Body of pancreas (tissue), 4 donors: ENCODE measurements at regions not wholly inside any gene's neighbourhood (a gene's known extent, or its start where the extent isn't known, plus 50 kb on each side); places are given as distances from the start of the nearest gene placed in this dataset.

Experiments used
- ATAC-seq: fragments of 150-250 bp; one replicate; pipeline ENCODE4 v1.9.1; 2016
- DNase-seq, 4 donors: peaks; one replicate each; pipeline ENCODE4 v3.0.0-alpha.2; 2019
- H3K27ac ChIP-seq, 4 donors: fragments of 200-600 bp; sonication (generic); 1 replicate in 3 of 4; 2 replicates in 1 of 4; pipeline versions ENCODE4 v1.5.1 to v1.6.1; 2016 to 2019; ENCODE audit warnings: mild to moderate bottlenecking in 1 of 4, mixed read lengths in 1 of 4, moderate library complexity in 1 of 4
- H3K27me3 ChIP-seq, 2 donors: fragments of 200-600 bp; sonication (generic); one replicate each; pipeline ENCODE4 v1.6.0; 2016; ENCODE audit warnings: mild to moderate bottlenecking in 1 of 2
- H3K36me3 ChIP-seq, 2 donors: fragments of 200-600 bp; sonication (generic); replicated peaks in 1 of 2; 2 replicates each; pipeline ENCODE4 v1.5.1; 2016; ENCODE audit warnings: low read depth in 2 of 2; ENCODE audit not compliant: insufficient read depth in 1 of 2
- H3K4me1 ChIP-seq: fragments of 200-600 bp; sonication (generic); one replicate; pipeline ENCODE4 v1.6.0; 2016
- H3K4me3 ChIP-seq, 2 donors: fragments of 200-600 bp; sonication (generic); 1 replicate in 1 of 2; 2 replicates in 1 of 2; pipeline ENCODE4 v1.5.1; 2016 to 2019
- H3K9me3 ChIP-seq, 3 donors: fragments of 200-600 bp; sonication (generic); 1 replicate in 2 of 3; 2 replicates in 1 of 3; pipeline ENCODE4 v1.5.1; 2016
- CTCF ChIP-seq, 7 experiments: fragments of 450-650 bp in 4 of 7; fragments of 200-600 bp in 3 of 7; sonication (generic) in 3 of 7; IDR thresholded peaks; one replicate each; pipeline ENCODE4 v1.5.1; 2016 to 2019; ENCODE audit warnings: antibody characterized with exemption in 7 of 7
- POLR2A ChIP-seq, 3 donors: fragments of 450-650 bp; IDR thresholded peaks; one replicate each; pipeline ENCODE4 v1.6.1; 2016; ENCODE audit warnings: antibody characterized with exemption in 3 of 3, mild to moderate bottlenecking in 2 of 3
- WGBS, 2 donors: methylation state at CpG; one replicate each; pipeline ENCODE4 v1.1.5; 2017; 5-methylcytosine and 5-hydroxymethylcytosine counted together
- intact Hi-C: fragments of 100-400 bp; cut with DNase I; formaldehyde crosslinking; loops from one replicate; pipeline ENCODE4 v1.15.1; 2023

GRCh38 chr7:96638669-96639068, 71.0 kb downstream of the SEM1 start:
- intact Hi-C loops: no loop called here
- H3K36me3 ChIP-seq: no peaks in the 10 kb centered on the region
- no peak overlapping the region for H3K4me3 ChIP-seq
- WGBS, 2 donors: 50 to 73% methylated on average over 1 of the region's 1 CpG
- H3K4me1 ChIP-seq: no peaks in the 10 kb centered on the region
- ATAC-seq (no peak), DNase-seq (no peak)
- TF ChIP-seq CTCF (IDR thresholded peaks at IDR 0.05) (no peak), POLR2A (IDR thresholded peaks at IDR 0.05) (no peak)
- no peak overlapping the region for H3K27ac ChIP-seq
- H3K9me3 ChIP-seq: no peaks in the 10 kb centered on the region
- no peaks in the 10 kb centered on the region for H3K27me3 ChIP-seq

GRCh38 chr7:96637522-96637921, 72.1 kb downstream of the SEM1 start:
- Histone ChIP-seq H3K27ac (no peak overlapping the region), H3K4me3 (no peak overlapping the region), H3K36me3 (no peaks in the 10 kb centered on the region), H3K4me1 (no peaks in the 10 kb centered on the region), H3K27me3 (no peaks in the 10 kb centered on the region), H3K9me3 (no peaks in the 10 kb centered on the region)
- DNase-seq (no peak), ATAC-seq (no peak)
- TF ChIP-seq CTCF (IDR thresholded peaks at IDR 0.05) (no peak), POLR2A (IDR thresholded peaks at IDR 0.05) (no peak)
- intact Hi-C loops: no loop called here

- TF ChIP-seq CTCF (IDR thresholded peaks at IDR 0.05) (no peak), POLR2A (IDR thresholded peaks at IDR 0.05) (no peak)
- Histone ChIP-seq H3K4me1 (no peaks in the 10 kb centered on the region), H3K27me3 (no peaks in the 10 kb centered on the region), H3K36me3 (no peaks in the 10 kb centered on the region), H3K4me3 (no peak overlapping the region), H3K9me3 (no peaks in the 10 kb centered on the region), H3K27ac (no peak overlapping the region)
- intact Hi-C loops: no loop called here
- WGBS, 2 donors: 71 to 73% methylated on average over 3 of the region's 3 CpGs
- ATAC-seq: no peak
- DNase-seq: no peak
Measured at GRCh38 chr7:96636979-96637378, 72.7 kb downstream of the SEM1 start.

- DNase-seq (no peak), ATAC-seq (no peak)
- intact Hi-C loops: no loop called here
- Histone ChIP-seq H3K27me3 (no peaks in the 10 kb centered on the region), H3K27ac (no peak overlapping the region), H3K9me3 (no peaks in the 10 kb centered on the region), H3K36me3 (no peaks in the 10 kb centered on the region), H3K4me1 (no peaks in the 10 kb centered on the region), H3K4me3 (no peak overlapping the region)
- TF ChIP-seq POLR2A (IDR thresholded peaks at IDR 0.05): no peak
- no peak for TF ChIP-seq CTCF (IDR thresholded peaks at IDR 0.05)
- 75 to 93% methylated on average over 1 of the region's 1 CpG for WGBS, 2 donors
Measured at GRCh38 chr7:96636342-96636860, 73.2 kb downstream of the SEM1 start.

- Histone ChIP-seq H3K4me1 (no peaks in the 10 kb centered on the region), H3K9me3 (no peaks in the 10 kb centered on the region), H3K27me3 (no peaks in the 10 kb centered on the region), H3K36me3 (no peaks in the 10 kb centered on the region), H3K4me3 (no peak overlapping the region), H3K27ac (no peak overlapping the region)
- intact Hi-C loops: no loop called here
- TF ChIP-seq CTCF (IDR thresholded peaks at IDR 0.05) (no peak), POLR2A (IDR thresholded peaks at IDR 0.05) (no peak)
- DNase-seq: no peak
- 78 to 88% methylated on average over 2 of the region's 2 CpGs for WGBS, 2 donors
- ATAC-seq: no peak
Measured at GRCh38 chr7:96629884-96630283, 79.8 kb downstream of the SEM1 start.
